ENCODE measurements at regions not wholly inside any gene's neighbourhood (a gene's known extent, or its start where the extent isn't known, plus 50 kb on each side); places are given as distances from the start of the nearest gene placed in this dataset.

- H3K36me3 ChIP-seq (ENCODE audit: control insufficient read depth in 2 of 4, insufficient read depth in 4 of 4, low read length in 3 of 4) = no peaks in the 10 kb centered on the region
- no peak overlapping the region for H2BK20ac ChIP-seq (ENCODE audit: low read length)
- H3K56ac ChIP-seq (replicated peaks; ENCODE audit: insufficient read length, low read depth, low read length) = no peak overlapping the region
- no peak overlapping the region for H2BK5ac ChIP-seq (ENCODE audit: low read depth, low read length)
- ChIA-PET POLR2A (ENCODE audit: partially characterized antibody) (no interaction called here), CTCF (ENCODE audit: partially characterized antibody) (interaction anchor here (1.1 kb wide), 1 partner anchor 187 kb away, joined by 3 read pairs; no protein-coding TSS in a partner anchor)
- H3K14ac ChIP-seq (ENCODE audit: insufficient read length) = no peak overlapping the region
- H3K9ac ChIP-seq (replicated peaks in 1 of 4; ENCODE audit: extremely low read depth in 1 of 4, low read depth in 3 of 4, low read length in 3 of 4) = no peak overlapping the region
- WGBS, 2 experiments (ENCODE audit: extremely low coverage in 1 of 2, insufficient coverage in 1 of 2, insufficient read length in 1 of 2, insufficient replicate concordance in 2 of 2, low coverage in 1 of 2, low lambda C conversion rate in 2 of 2, missing lambda C conversion rate in 1 of 2) = 91% methylated on average over 22 of the region's 22 CpGs; no CpG with 5 or more reads in 1 of the 2 experiments
- peak overlapping the region; percentile 97 for H2AK5ac ChIP-seq (ENCODE audit: low read depth, low read length)
- no peaks in the 10 kb centered on the region; a peak in 1 of 4 replicates for H3K9me3 ChIP-seq (ENCODE audit: insufficient read depth in 2 of 2, low read depth in 1 of 2, low read length in 1 of 2)
- no peak overlapping the region for H3K27ac ChIP-seq (ENCODE audit: low read depth, low read length)
- H2BK120ac ChIP-seq (replicated peaks; ENCODE audit: low read depth, low read length) = no peak overlapping the region
- peak overlapping the region; percentile 88 for H4K91ac ChIP-seq (replicated peaks; ENCODE audit: insufficient read length, low read length)
- no peaks in the 10 kb centered on the region for H3K79me2 ChIP-seq (ENCODE audit: control insufficient read depth in 1 of 2, insufficient read depth in 2 of 2, low read length in 2 of 2)
- H3K18ac ChIP-seq (ENCODE audit: extremely low read depth, low read length) = no peak overlapping the region; the same call in 1 of the 2 replicates
- H3K4ac ChIP-seq (replicated peaks; ENCODE audit: insufficient read length, low read depth, low read length) = peak overlapping the region; percentile 89
- no peak for TF ChIP-seq BACH1 (IDR thresholded peaks at IDR 0.05; ENCODE audit: low read length)
- no peak overlapping the region for H4K8ac ChIP-seq (ENCODE audit: extremely low read depth, insufficient read depth, low read length)
- no peak overlapping the region for H2AFZ ChIP-seq (ENCODE audit: low read length)
- H2BK12ac ChIP-seq (ENCODE audit: low read depth, low read length) = peak overlapping the region; percentile 60; the same call in 1 of the 2 replicates
- H4K5ac ChIP-seq (ENCODE audit: insufficient read length, low read depth, low read length) = no peak overlapping the region
- no peak overlapping the region for H3K4me3 ChIP-seq (ENCODE audit: extremely low read depth in 1 of 4, insufficient read depth in 2 of 4, low read depth in 3 of 4, low read length in 4 of 4)
- no peak overlapping the region for H3K23ac ChIP-seq (ENCODE audit: insufficient read length)
- H3K27me3 ChIP-seq (replicated peaks in 1 of 4; ENCODE audit: control insufficient read depth in 3 of 4, extremely low read depth in 1 of 4, insufficient read depth in 3 of 4, low read length in 3 of 4) = peaks cover 0 to 4% (median 1%) of the 10 kb centered on the region in 4 experiments; a peak in 3 of 7 replicates
- H4K20me1 ChIP-seq (replicated peaks in 1 of 2; ENCODE audit: control insufficient read depth in 1 of 2, insufficient read depth in 2 of 2, low read length in 2 of 2) = no peaks in the 10 kb centered on the region
- no peak for FAIRE-seq
- 0 out of 2 replicates have a peak, but pooled peaks cover 2% of the 10 kb centered on the region for H3K23me2 ChIP-seq (ENCODE audit: low read depth, low read length)
- H3K79me1 ChIP-seq (ENCODE audit: low read depth, low read length) = no peaks in the 10 kb centered on the region
- DNase-seq (ENCODE audit: low read depth in 1 of 2, low spot score in 2 of 2) = no peak
- H3K4me2 ChIP-seq (ENCODE audit: insufficient read depth in 1 of 2, low read depth in 2 of 2, low read length in 2 of 2) = no peak overlapping the region
- peaks cover 0 to 17% (median 11%) of the 10 kb centered on the region in 4 experiments; a peak in 6 of 7 replicates for H3K4me1 ChIP-seq (replicated peaks in 1 of 4; ENCODE audit: control insufficient read depth in 3 of 4, insufficient read depth in 4 of 4, low read length in 3 of 4)
- no peak overlapping the region for H2BK15ac ChIP-seq (ENCODE audit: low read length)
These were observed 68.0 kb upstream of the IRX4 start for GRCh38 chr5:1950708-1951103.

All from H1 (cell line).